Activated T-helper 9 cell treated with anti-CD3 and anti-CD28 coated beads, Interleukin-2, amount 50 U/mL, for 16 hours (primary cell): ENCODE measurements at regions not wholly inside any gene's neighbourhood (a gene's known extent, or its start where the extent isn't known, plus 50 kb on each side); places are given as distances from the start of the nearest gene placed in this dataset.

Source experiments
- DNase-seq: peaks from one replicate; pipeline ENCODE4 v3.0.0-alpha.2; 2020; ENCODE audit warnings: low read depth

GRCh38 chr7:130966246-130967009 is 232.4 kb upstream of the KLF14 start:
- DNase-seq, result no peak

- no peak for DNase-seq
Measured at GRCh38 chr7:130970196-130970595, 236.2 kb upstream of the KLF14 start.

GRCh38 chr7:130970696-130971095 is 236.7 kb upstream of the KLF14 start:
- no peak for DNase-seq

GRCh38 chr7:130971297-130971696 is 237.3 kb upstream of the KLF14 start:
- DNase-seq, result peak; percentile 58

- DNase-seq, result no peak
Measured at GRCh38 chr7:130972201-130972600, 238.2 kb upstream of the KLF14 start.

- DNase-seq, result no peak
Measured at GRCh38 chr7:130973637-130974036, 239.6 kb upstream of the KLF14 start.

- no peak for DNase-seq
Measured at GRCh38 chr7:130974169-130974568, 240.2 kb upstream of the KLF14 start.

GRCh38 chr7:130974794-130975193 is 240.8 kb upstream of the KLF14 start:
- DNase-seq, result no peak

GRCh38 chr7:130975731-130976130 is 241.7 kb upstream of the KLF14 start:
- DNase-seq, result no peak

GRCh38 chr7:130982160-130982638 is 248.2 kb upstream of the KLF14 start:
- DNase-seq, result no peak

- no peak for DNase-seq
Measured at GRCh38 chr7:130982651-130983050, 248.6 kb upstream of the KLF14 start.

- no peak for DNase-seq
Measured at GRCh38 chr7:130985361-130985760, 251.4 kb upstream of the KLF14 start.

GRCh38 chr7:130986261-130986690 is 252.3 kb upstream of the KLF14 start:
- no peak for DNase-seq

GRCh38 chr7:130987092-130987491 is 253.1 kb upstream of the KLF14 start:
- no peak for DNase-seq

GRCh38 chr7:130988443-130988842 is 254.4 kb upstream of the KLF14 start:
- no peak for DNase-seq

GRCh38 chr7:130989101-130989795 is 255.2 kb upstream of the KLF14 start:
- no peak for DNase-seq

- DNase-seq, result no peak
Measured at GRCh38 chr7:130990178-130990832, 256.3 kb upstream of the KLF14 start.

- DNase-seq, result no peak
Measured at GRCh38 chr7:130993671-130994365, 259.8 kb upstream of the KLF14 start.

GRCh38 chr7:130994378-130995115 is 260.5 kb upstream of the KLF14 start:
- DNase-seq, result no peak

- DNase-seq, result no peak
Measured at GRCh38 chr7:130995252-130996081, 261.5 kb upstream of the KLF14 start.
